ENCODE measurements at regions not wholly inside any gene's neighbourhood (a gene's known extent, or its start where the extent isn't known, plus 50 kb on each side); places are given as distances from the start of the nearest gene placed in this dataset.
"Not testable (repeated sequence)": the region's sequence is repeated elsewhere in the genome, so short reads cannot be mapped to it uniquely, and the experiment has no call there.

- DNase-seq, result peak; percentile 30
These were observed 208.7 kb downstream of the ICOS start for GRCh38 chr2:204145263-204145751.

- no peak for DNase-seq
These were observed 209.2 kb downstream of the ICOS start for GRCh38 chr2:204145791-204146190.

- not testable (repeated sequence) for DNase-seq
These were observed 210.5 kb downstream of the ICOS start for GRCh38 chr2:204147040-204147439.

GRCh38 chr2:204150721-204151120 is 214.2 kb downstream of the ICOS start:
- DNase-seq, result no peak

GRCh38 chr2:204152616-204153015 is 216.1 kb downstream of the ICOS start:
- DNase-seq, result no peak

GRCh38 chr2:204154863-204155262 is 218.3 kb downstream of the ICOS start:
- no peak for DNase-seq

GRCh38 chr2:204156456-204156855 is 219.9 kb downstream of the ICOS start:
- DNase-seq, result no peak

GRCh38 chr2:204157684-204158083 is 221.1 kb downstream of the ICOS start:
- no peak for DNase-seq

GRCh38 chr2:204159526-204159925 is 223.0 kb downstream of the ICOS start:
- DNase-seq, result no peak

GRCh38 chr2:204160989-204161388 is 224.4 kb downstream of the ICOS start:
- DNase-seq, result no peak

GRCh38 chr2:204161886-204162285 is 225.3 kb downstream of the ICOS start:
- DNase-seq, result no peak

GRCh38 chr2:204166961-204167360 is 230.4 kb downstream of the ICOS start:
- no peak for DNase-seq

GRCh38 chr2:204167670-204168069 is 231.1 kb downstream of the ICOS start:
- DNase-seq, result not testable (repeated sequence)

GRCh38 chr2:204170411-204170810 is 233.8 kb downstream of the ICOS start:
- DNase-seq, result no peak

GRCh38 chr2:204171432-204172144 is 235.0 kb downstream of the ICOS start:
- DNase-seq, result no peak

GRCh38 chr2:204172145-204172600 is 235.6 kb downstream of the ICOS start:
- DNase-seq, result no peak

GRCh38 chr2:204174034-204174433 is 237.5 kb downstream of the ICOS start:
- DNase-seq, result no peak

- DNase-seq, result no peak
These were observed 239.1 kb downstream of the ICOS start for GRCh38 chr2:204175552-204176271.

- DNase-seq, result no peak
These were observed 239.7 kb downstream of the ICOS start for GRCh38 chr2:204176306-204176705.

- no peak for DNase-seq
These were observed 240.9 kb downstream of the ICOS start for GRCh38 chr2:204177251-204177976.

- DNase-seq, result no peak
These were observed 241.5 kb downstream of the ICOS start for GRCh38 chr2:204177977-204178522.

- DNase-seq, result no peak
These were observed 244.1 kb downstream of the ICOS start for GRCh38 chr2:204180649-204181048.

GRCh38 chr2:204183608-204184007 is 247.0 kb downstream of the ICOS start:
- DNase-seq, result no peak
